Omental fat pad (tissue), 3 donors: ENCODE measurements at regions not wholly inside any gene's neighbourhood (a gene's known extent, or its start where the extent isn't known, plus 50 kb on each side); places are given as distances from the start of the nearest gene placed in this dataset.
A peak's percentile ranks its signal among the peaks of the same experiment; 100 is the strongest.

Source experiments
- ATAC-seq: fragments of 150-250 bp; one replicate; pipeline ENCODE4 v1.9.1; 2016; ENCODE audit warnings: mild to moderate bottlenecking, moderate library complexity; ENCODE audit not compliant: low FRiP score
- DNase-seq: peaks from one replicate; pipeline ENCODE4 v3.0.0-alpha.2; 2019; ENCODE audit warnings: low spot score
- CTCF ChIP-seq, 3 donors: fragments of 450-650 bp; IDR thresholded peaks; one replicate each; pipeline ENCODE4 v1.5.1; 2016 to 2017; ENCODE audit warnings: antibody characterized with exemption in 3 of 3, mild to moderate bottlenecking in 3 of 3, moderate library complexity in 2 of 3

GRCh38 chr17:65467156-65467555 lies 94.3 kb downstream of the AXIN2 start:
- no peak for TF ChIP-seq CTCF (IDR thresholded peaks at IDR 0.05)
- DNase-seq, result no peak
- ATAC-seq, result no peak

- ATAC-seq (no peak), DNase-seq (no peak)
- TF ChIP-seq CTCF (IDR thresholded peaks at IDR 0.05), result no peak
Measured at GRCh38 chr17:65466547-65466946, 94.9 kb downstream of the AXIN2 start.

GRCh38 chr17:65463242-65463641 lies 98.2 kb downstream of the AXIN2 start:
- DNase-seq (no peak), ATAC-seq (peak; percentile 90)
- TF ChIP-seq CTCF (IDR thresholded peaks at IDR 0.05), result no peak

- DNase-seq, result no peak
- ATAC-seq, result no peak
- TF ChIP-seq CTCF (IDR thresholded peaks at IDR 0.05), result no peak
Measured at GRCh38 chr17:65459677-65460347, 101.6 kb downstream of the AXIN2 start.

- no peak for TF ChIP-seq CTCF (IDR thresholded peaks at IDR 0.05)
- DNase-seq, result no peak
- no peak for ATAC-seq
Measured at GRCh38 chr17:65457635-65458257, 103.7 kb downstream of the AXIN2 start.

GRCh38 chr17:65457183-65457582 lies 104.3 kb downstream of the AXIN2 start:
- TF ChIP-seq CTCF (IDR thresholded peaks at IDR 0.05), result no peak
- ATAC-seq (no peak), DNase-seq (no peak)
